Nephron progenitor cell (in vitro differentiated cells): ENCODE measurements at regions not wholly inside any gene's neighbourhood (a gene's known extent, or its start where the extent isn't known, plus 50 kb on each side); places are given as distances from the start of the nearest gene placed in this dataset.
"Not testable (repeated sequence)": the region's sequence is repeated elsewhere in the genome, so short reads cannot be mapped to it uniquely, and the experiment has no call there.

Experiments used
- DNase-seq: peaks from one replicate; pipeline ENCODE4 v3.0.0; 2021
- H3K27ac Mint-ChIP-seq: 2 replicates; pipeline ENCODE4 v1.8.0; 2021; ENCODE audit warnings: mild to moderate bottlenecking, moderate library complexity, mixed read lengths
- H3K27me3 Mint-ChIP-seq: 2 replicates; pipeline ENCODE4 v1.8.0; 2021; ENCODE audit warnings: mild to moderate bottlenecking, low read depth, mixed read lengths; ENCODE audit not compliant: poor library complexity
- H3K36me3 Mint-ChIP-seq: 2 replicates; pipeline ENCODE4 v1.8.0; 2021; ENCODE audit warnings: low read depth, mixed read lengths
- H3K4me1 Mint-ChIP-seq: 2 replicates; pipeline ENCODE4 v1.8.0; 2021; ENCODE audit warnings: mixed read lengths
- H3K4me3 Mint-ChIP-seq: 2 replicates; pipeline ENCODE4 v1.8.0; 2021; ENCODE audit warnings: mild to moderate bottlenecking, moderate library complexity, mixed read lengths
- H3K9me3 Mint-ChIP-seq: 2 replicates; pipeline ENCODE4 v1.8.0; 2021; ENCODE audit warnings: mild to moderate bottlenecking, moderate library complexity, mixed read lengths
- TF ChIP-seq, protein P1 (sequence below): fragments of 200-600 bp; sonication (generic); IDR thresholded peaks from 2 replicates; pipeline ENCODE4 v1.5.0; 2021; ENCODE audit warnings: antibody characterized with exemption

GRCh38 chr12:42728770-42729534, 139.4 kb upstream of the PRICKLE1 start:
- H3K4me3 Mint-ChIP-seq = no peak overlapping the region
- no peaks in the 10 kb centered on the region for H3K27me3 Mint-ChIP-seq
- peaks cover 17% of the 10 kb centered on the region for H3K4me1 Mint-ChIP-seq
- H3K9me3 Mint-ChIP-seq = peaks cover 23% of the 10 kb centered on the region
- H3K27ac Mint-ChIP-seq = no peak overlapping the region
- H3K36me3 Mint-ChIP-seq = peaks cover 24% of the 10 kb centered on the region
- DNase-seq = no peak
- TF ChIP-seq, protein P1, sequence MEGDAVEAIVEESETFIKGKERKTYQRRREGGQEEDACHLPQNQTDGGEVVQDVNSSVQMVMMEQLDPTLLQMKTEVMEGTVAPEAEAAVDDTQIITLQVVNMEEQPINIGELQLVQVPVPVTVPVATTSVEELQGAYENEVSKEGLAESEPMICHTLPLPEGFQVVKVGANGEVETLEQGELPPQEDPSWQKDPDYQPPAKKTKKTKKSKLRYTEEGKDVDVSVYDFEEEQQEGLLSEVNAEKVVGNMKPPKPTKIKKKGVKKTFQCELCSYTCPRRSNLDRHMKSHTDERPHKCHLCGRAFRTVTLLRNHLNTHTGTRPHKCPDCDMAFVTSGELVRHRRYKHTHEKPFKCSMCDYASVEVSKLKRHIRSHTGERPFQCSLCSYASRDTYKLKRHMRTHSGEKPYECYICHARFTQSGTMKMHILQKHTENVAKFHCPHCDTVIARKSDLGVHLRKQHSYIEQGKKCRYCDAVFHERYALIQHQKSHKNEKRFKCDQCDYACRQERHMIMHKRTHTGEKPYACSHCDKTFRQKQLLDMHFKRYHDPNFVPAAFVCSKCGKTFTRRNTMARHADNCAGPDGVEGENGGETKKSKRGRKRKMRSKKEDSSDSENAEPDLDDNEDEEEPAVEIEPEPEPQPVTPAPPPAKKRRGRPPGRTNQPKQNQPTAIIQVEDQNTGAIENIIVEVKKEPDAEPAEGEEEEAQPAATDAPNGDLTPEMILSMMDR = no peak

DNA sequence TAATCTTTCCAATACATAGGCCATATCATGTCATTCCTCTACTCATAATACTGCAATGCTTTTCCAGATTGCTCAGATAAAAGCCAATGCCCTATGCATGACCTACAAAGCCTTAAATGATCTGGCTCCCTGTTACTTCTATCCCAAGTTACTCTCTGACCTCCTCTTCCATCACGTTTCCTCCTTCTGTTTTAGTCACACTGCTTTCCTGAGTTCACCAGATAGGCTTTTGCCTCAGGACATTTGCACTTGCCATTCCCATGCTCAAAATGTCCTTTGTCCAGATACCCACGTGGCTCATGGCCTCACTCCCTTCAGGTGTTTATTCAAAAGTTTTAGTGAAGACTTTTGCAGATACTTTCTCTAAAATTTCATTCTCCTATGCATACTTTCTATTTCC, 138.7 kb upstream of the PRICKLE1 start:
- Mint-ChIP-seq H3K27ac (no peak overlapping the region), H3K27me3 (no peaks in the 10 kb centered on the region), H3K9me3 (peaks cover 23% of the 10 kb centered on the region), H3K4me3 (no peak overlapping the region), H3K36me3 (peaks cover 24% of the 10 kb centered on the region), H3K4me1 (peaks cover 10% of the 10 kb centered on the region)
- no peak for DNase-seq
- TF ChIP-seq, protein P1 = no peak

DNA sequence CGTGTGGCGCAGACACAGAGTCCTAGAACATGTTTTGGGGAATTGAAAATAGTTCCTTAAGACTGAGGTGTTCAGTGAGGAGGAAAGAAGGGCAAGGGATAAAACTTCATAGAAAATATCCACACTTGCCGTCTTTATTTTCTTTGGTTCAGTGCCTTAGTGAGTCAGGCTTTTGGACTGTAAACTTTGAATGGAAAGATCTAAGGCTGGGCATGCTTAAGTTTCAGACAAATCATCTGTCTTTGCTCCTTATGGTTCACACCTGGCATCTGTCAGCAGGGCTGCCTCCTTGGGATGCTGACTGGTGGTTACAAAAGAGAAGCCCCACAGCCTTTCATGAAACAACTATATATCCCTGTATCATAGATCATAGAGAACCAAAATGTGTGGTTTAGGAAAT, 136.3 kb upstream of the PRICKLE1 start:
- Mint-ChIP-seq H3K27ac (no peak overlapping the region), H3K4me1 (no peaks in the 10 kb centered on the region), H3K27me3 (peaks cover 3% of the 10 kb centered on the region), H3K36me3 (peaks cover 13% of the 10 kb centered on the region), H3K4me3 (no peak overlapping the region), H3K9me3 (peaks cover 17% of the 10 kb centered on the region)
- TF ChIP-seq, protein P1 = no peak
- DNase-seq = no peak

- Mint-ChIP-seq H3K27me3 (no peaks in the 10 kb centered on the region), H3K27ac (peak overlapping the region; percentile 82), H3K4me3 (no peak overlapping the region), H3K4me1 (peaks cover 18% of the 10 kb centered on the region), H3K9me3 (peaks cover 49% of the 10 kb centered on the region), H3K36me3 (peaks cover 25% of the 10 kb centered on the region)
- no peak for DNase-seq
- TF ChIP-seq, protein P1 = no peak
Measured at GRCh38 chr12:42716491-42716891, 126.9 kb upstream of the PRICKLE1 start.

GRCh38 chr12:42713566-42713965, 124.0 kb upstream of the PRICKLE1 start:
- not testable (repeated sequence) for H3K27me3 Mint-ChIP-seq, H3K4me3 Mint-ChIP-seq, DNase-seq, H3K27ac Mint-ChIP-seq
- H3K9me3 Mint-ChIP-seq = peaks cover 68% of the 10 kb centered on the region
- H3K4me1 Mint-ChIP-seq = peaks cover 18% of the 10 kb centered on the region
- peaks cover 43% of the 10 kb centered on the region for H3K36me3 Mint-ChIP-seq

DNA sequence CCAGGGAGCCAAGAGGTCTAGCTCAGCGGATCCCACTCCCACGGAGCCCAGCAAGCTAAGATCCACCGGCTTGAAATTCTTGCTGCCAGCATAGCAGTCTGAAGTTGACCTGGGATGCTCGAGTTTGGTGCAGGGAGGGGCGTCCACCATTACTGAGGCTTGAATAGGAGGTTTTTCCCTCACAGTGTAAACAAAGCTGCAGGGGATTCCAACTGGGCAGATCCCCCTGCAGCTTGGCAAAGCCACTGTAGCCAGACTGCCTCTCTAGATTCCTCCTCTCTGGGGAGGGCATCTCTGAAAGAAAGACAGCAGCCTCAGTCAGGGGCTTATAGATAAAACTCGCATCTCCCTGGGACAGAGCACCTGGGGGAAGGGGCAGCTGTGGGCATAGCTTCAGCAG, 118.8 kb upstream of the PRICKLE1 start:
- H3K4me1 Mint-ChIP-seq, DNase-seq, H3K4me3 Mint-ChIP-seq, H3K27ac Mint-ChIP-seq, H3K27me3 Mint-ChIP-seq: not testable (repeated sequence)
- Mint-ChIP-seq H3K36me3 (peaks cover 35% of the 10 kb centered on the region), H3K9me3 (peaks cover 43% of the 10 kb centered on the region)
